ENCODE measurements at regions not wholly inside any gene's neighbourhood (a gene's known extent, or its start where the extent isn't known, plus 50 kb on each side); places are given as distances from the start of the nearest gene placed in this dataset.

GRCh38 chr1:224495866-224496265, 61.3 kb upstream of the WDR26 start:
- no peak for TF ChIP-seq CTCF (IDR thresholded peaks at IDR 0.05)
- no peak for TF ChIP-seq POLR2A (IDR thresholded peaks at IDR 0.05)

Data from body of pancreas (tissue), 4 donors.